Left ventricle myocardium inferior (tissue), 1 donor: ENCODE measurements at regions not wholly inside any gene's neighbourhood (a gene's known extent, or its start where the extent isn't known, plus 50 kb on each side); places are given as distances from the start of the nearest gene placed in this dataset.
"Not testable (repeated sequence)": the region's sequence is repeated elsewhere in the genome, so short reads cannot be mapped to it uniquely, and the experiment has no call there.

Experiments
- DNase-seq: peaks from one replicate; pipeline ENCODE4 v3.0.0-alpha.2; 2020
- H3K27ac ChIP-seq: fragments of 200-600 bp; replicated peaks from 2 replicates; pipeline ENCODE4 v1.8.0; 2021
- H3K27me3 ChIP-seq: fragments of 200-600 bp; 2 replicates; pipeline ENCODE4 v1.8.0; 2021; ENCODE audit warnings: low read depth
- H3K36me3 ChIP-seq: fragments of 200-600 bp; 2 replicates; pipeline ENCODE4 v1.8.0; 2021
- H3K4me1 ChIP-seq: fragments of 200-600 bp; 2 replicates; pipeline ENCODE4 v1.8.0; 2021
- H3K4me3 ChIP-seq: fragments of 200-600 bp; 2 replicates; pipeline ENCODE4 v1.8.0; 2021; ENCODE audit warnings: mild to moderate bottlenecking, moderate library complexity
- H3K9me3 ChIP-seq: fragments of 200-600 bp; replicated peaks from 2 replicates; pipeline ENCODE4 v1.8.0; 2021
- intact Hi-C: fragments of 100-400 bp; cut with micrococcal nuclease; formaldehyde crosslinking; loops from one replicate; pipeline ENCODE4 v1.11.0; 2022
- TF ChIP-seq, protein P1 (sequence below): fragments of 200-600 bp; IDR thresholded peaks from 2 replicates; pipeline ENCODE4 v1.8.0; 2021; ENCODE audit warnings: antibody characterized with exemption, mild to moderate bottlenecking, borderline replicate concordance
- donor health status: DM: no; HTN: yes; CAD: no; lungs with severe emphysema.

DNA sequence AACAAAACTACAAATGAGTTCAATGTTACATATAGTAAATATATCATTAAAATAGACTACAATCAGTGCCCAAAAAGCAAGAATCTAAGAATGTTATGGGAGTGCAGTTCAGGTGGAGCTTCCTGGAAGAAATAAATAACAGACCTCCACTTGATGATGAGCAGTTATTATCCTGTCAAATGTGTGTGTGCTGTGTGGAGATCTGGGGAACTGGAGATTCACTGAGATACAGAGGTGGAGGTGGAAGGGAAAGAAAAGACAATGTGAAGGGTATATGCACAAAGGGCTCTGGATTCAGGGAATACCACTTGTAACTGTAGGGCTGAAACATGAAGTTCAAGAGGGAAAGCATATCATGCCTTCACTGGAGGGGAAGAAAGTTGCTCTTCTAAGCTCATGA lies 331.1 kb downstream of the SEMA3D start:
- H3K27me3 ChIP-seq = no peaks in the 10 kb centered on the region
- TF ChIP-seq, protein P1, sequence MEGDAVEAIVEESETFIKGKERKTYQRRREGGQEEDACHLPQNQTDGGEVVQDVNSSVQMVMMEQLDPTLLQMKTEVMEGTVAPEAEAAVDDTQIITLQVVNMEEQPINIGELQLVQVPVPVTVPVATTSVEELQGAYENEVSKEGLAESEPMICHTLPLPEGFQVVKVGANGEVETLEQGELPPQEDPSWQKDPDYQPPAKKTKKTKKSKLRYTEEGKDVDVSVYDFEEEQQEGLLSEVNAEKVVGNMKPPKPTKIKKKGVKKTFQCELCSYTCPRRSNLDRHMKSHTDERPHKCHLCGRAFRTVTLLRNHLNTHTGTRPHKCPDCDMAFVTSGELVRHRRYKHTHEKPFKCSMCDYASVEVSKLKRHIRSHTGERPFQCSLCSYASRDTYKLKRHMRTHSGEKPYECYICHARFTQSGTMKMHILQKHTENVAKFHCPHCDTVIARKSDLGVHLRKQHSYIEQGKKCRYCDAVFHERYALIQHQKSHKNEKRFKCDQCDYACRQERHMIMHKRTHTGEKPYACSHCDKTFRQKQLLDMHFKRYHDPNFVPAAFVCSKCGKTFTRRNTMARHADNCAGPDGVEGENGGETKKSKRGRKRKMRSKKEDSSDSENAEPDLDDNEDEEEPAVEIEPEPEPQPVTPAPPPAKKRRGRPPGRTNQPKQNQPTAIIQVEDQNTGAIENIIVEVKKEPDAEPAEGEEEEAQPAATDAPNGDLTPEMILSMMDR = no peak
- H3K36me3 ChIP-seq = no peaks in the 10 kb centered on the region

DNA sequence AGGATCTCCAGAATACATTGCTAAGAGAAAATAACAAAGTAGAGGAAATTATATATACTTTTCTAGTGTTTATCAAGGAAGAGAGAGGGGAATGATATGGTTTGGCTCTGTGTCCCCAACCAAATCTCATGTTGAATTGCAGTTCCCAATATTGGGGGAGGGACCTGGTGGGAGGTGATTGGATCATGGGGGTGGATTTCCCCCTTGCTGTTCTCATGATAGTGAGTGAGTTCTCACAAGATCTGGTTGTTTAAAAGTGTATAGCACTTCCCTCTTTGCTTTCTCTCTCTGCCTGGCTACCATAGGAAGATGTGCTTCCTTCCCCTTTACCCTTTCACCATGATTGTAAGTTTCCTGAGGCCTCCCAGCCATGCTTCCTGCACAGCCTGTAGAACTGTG lies 337.9 kb downstream of the SEMA3D start:
- H3K9me3 ChIP-seq, intact Hi-C loops, H3K36me3 ChIP-seq, H3K27ac ChIP-seq, H3K27me3 ChIP-seq, DNase-seq, H3K4me1 ChIP-seq, H3K4me3 ChIP-seq: not testable (repeated sequence)

More for the DNA sequence above, 331.1 kb downstream of the SEMA3D start:
- H3K9me3 ChIP-seq = no peaks in the 10 kb centered on the region
- intact Hi-C loops = no loop called here
- no peak overlapping the region for H3K4me3 ChIP-seq
- H3K4me1 ChIP-seq = no peaks in the 10 kb centered on the region
- H3K27ac ChIP-seq = no peak overlapping the region
- no peak for DNase-seq

DNA sequence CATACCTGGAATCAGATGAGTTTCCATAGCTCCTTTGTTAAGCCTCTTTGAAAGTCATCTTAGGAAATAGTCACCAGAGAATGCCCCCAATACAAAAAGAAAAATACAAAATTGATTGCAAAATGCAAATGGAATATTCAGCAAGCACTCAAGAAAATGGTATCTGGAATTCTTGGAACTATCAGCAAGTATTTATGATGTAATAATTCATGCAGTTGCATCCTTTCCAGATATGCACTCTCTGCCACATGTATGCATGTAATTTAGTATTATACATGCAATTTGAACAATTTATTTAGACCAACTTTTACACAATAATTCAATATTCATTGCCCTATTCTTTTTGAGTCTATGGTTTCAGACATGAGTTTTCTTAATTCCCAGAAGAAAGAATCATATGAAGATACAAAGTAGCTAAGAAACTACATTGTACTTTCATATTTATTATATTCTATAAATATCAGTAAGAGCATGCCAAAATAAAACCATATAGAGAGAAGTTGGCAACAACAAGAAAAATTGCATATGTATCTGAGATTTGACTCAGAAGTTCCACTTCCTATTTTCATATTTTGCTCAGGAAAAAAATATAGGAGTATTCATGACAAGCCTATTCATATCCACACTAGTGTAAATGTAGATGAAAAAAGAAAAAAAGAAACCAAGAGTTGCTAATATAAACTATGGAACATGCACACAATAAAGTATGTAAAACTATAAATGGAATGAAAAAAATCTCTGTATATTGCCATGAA lies 338.5 kb downstream of the SEMA3D start:
- Histone ChIP-seq H3K4me3 (no peak overlapping the region), H3K4me1 (no peaks in the 10 kb centered on the region), H3K27me3 (no peaks in the 10 kb centered on the region), H3K27ac (no peak overlapping the region), H3K36me3 (no peaks in the 10 kb centered on the region), H3K9me3 (no peaks in the 10 kb centered on the region)
- no peak for DNase-seq
- intact Hi-C loops = no loop called here
- TF ChIP-seq, protein P1 = no peak

DNA sequence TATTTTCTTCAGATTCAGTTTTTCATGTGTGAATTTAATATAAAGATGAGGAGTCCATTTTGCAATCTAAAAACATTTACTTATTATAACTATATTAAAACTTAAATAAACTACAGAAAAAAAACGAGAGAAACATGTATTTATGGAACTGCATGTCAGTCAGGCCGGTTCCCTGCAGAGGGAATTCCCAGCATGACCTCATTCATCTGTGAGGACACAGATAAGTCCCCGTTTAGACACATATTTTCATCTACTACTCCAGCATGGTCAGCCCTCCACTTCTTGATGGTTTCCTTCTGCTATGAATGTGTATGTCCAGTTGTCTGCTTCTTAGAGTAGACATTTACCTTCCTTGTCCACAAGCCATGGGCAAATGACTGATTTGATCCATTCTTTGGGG lies 339.1 kb downstream of the SEMA3D start:
- H3K27me3 ChIP-seq = no peaks in the 10 kb centered on the region
- intact Hi-C loops = no loop called here
- TF ChIP-seq, protein P1 = no peak
- H3K4me3 ChIP-seq = no peak overlapping the region
- no peaks in the 10 kb centered on the region for H3K4me1 ChIP-seq
- no peaks in the 10 kb centered on the region for H3K36me3 ChIP-seq
- no peak overlapping the region for H3K27ac ChIP-seq
- no peaks in the 10 kb centered on the region for H3K9me3 ChIP-seq
- no peak for DNase-seq

DNA sequence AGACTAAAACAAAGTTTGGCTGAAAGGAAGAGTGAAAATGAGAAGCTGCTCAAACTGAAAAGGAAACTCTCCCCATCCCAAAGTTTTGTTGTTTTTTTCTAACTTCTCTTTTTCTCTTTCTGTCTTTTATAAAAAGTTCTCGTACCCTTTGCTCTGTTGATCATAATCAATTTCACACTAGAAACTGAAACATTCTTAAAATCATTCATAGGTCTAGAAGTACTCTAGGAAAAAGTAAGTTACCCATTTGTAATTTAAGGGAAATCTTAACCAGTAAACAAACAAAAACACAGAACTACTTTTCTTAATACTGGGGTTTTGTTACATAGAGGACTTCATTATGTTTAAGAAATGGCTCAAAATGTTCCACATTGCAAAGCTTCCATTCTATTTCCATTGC lies 339.8 kb downstream of the SEMA3D start:
- Histone ChIP-seq H3K9me3 (no peaks in the 10 kb centered on the region), H3K4me1 (no peaks in the 10 kb centered on the region), H3K27ac (no peak overlapping the region), H3K4me3 (no peak overlapping the region), H3K27me3 (no peaks in the 10 kb centered on the region), H3K36me3 (no peaks in the 10 kb centered on the region)
- intact Hi-C loops = no loop called here
- TF ChIP-seq, protein P1 = no peak
- no peak for DNase-seq

DNA sequence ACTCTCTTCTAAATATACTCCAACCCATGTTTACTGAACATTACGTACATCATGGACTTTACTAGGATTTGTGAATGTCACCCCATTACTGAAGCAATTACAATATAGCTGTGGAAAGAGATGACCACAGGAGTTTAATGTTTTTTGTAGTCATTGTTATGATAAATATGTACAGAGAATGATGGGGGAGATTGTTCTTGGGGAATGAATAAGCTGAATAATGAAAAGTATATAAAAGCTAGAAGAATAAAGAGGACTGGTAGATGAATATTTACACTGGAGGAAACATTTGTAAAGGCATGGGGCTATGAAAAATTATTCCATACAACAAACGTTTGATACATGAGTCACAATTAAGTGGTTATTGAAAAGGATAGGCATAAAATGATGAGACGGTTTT lies 340.9 kb downstream of the SEMA3D start:
- Histone ChIP-seq H3K9me3 (no peaks in the 10 kb centered on the region), H3K36me3 (no peaks in the 10 kb centered on the region), H3K27me3 (no peaks in the 10 kb centered on the region), H3K4me1 (no peaks in the 10 kb centered on the region), H3K27ac (no peak overlapping the region), H3K4me3 (no peak overlapping the region)
- TF ChIP-seq, protein P1 = no peak
- no peak for DNase-seq
- intact Hi-C loops = no loop called here
